ENCODE measurements at regions not wholly inside any gene's neighbourhood (a gene's known extent, or its start where the extent isn't known, plus 50 kb on each side); places are given as distances from the start of the nearest gene placed in this dataset.

- DNase-seq (ENCODE audit: extremely low read depth, low read depth), result no peak
- no peak for TF ChIP-seq CTCF (IDR thresholded peaks at IDR 0.05; ENCODE audit: low read depth, low read length)
These were observed 504.1 kb upstream of the GOT2 start for GRCh38 chr16:59238246-59238645.

DNA sequence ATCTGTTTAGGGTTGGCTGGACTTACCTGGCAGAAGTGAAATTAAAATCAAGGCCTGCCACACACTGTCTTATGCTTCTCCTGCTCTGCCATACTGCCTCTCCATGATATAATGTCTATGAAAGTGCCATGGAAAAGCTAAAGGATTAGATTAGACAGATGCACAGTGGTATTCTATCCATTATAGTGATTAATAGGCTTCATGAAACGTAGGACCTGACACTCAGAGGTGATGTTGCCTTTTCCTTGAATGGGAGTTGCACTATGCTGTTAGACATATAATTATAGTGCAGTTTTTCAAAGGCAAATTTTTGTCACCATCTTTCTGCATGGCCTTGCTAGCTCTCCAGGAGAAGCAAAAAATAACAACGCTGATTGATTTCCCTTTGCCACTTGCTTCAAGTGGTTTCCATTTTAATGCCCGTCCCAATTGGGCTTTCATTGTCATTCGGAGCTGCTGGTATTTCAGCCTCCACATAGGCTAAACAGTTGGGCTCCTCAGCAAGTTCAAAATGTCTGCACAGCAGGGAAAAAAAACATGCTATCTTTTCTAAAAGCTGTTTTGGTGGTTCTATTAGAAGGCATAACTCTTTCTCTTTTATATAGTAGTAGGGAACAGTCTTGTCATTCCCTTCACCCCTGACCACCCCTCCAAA is 502.8 kb upstream of the GOT2 start:
- TF ChIP-seq CTCF (IDR thresholded peaks at IDR 0.05; ENCODE audit: low read depth, low read length), result no peak
- DNase-seq (ENCODE audit: extremely low read depth, low read depth), result no peak

DNA sequence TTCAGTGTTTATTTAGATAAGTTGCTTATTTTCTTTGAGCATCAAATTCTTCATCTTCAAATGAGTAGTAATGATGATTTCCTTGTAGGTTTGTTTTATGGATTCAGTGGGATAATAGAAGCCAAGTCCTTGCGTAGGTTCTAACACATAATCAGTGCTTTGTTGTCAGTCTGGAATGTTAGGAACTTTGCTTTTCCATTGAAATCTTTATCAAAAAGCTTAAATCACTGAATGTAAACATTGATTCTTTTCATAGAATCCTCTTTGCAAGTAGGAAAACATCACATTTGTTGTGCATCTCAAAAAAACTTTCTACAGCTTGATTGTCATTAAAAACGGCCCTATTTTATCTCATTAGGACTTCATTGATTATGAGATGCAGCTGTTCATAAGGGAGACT is 490.3 kb upstream of the GOT2 start:
- TF ChIP-seq CTCF (IDR thresholded peaks at IDR 0.05; ENCODE audit: low read depth, low read length), result no peak
- DNase-seq (ENCODE audit: extremely low read depth, low read depth), result no peak

DNA sequence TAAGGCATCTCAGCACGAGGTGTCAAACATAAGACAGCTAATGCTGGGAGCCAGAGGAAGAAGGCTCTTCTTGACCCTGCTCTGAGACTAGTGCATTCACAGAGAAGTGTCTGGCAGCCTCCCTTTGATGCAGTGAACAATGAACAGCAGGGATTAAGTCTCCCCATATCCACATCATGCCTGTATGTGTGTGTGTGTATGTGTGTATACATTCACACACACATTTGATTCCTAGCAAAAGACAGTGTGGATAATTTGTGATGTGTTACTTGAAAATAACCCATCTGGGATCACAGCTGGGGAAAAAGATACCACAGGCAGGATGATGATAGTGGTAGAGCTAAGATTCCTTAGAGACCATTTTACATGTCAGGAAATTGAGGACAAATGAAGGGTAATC is 485.9 kb upstream of the GOT2 start:
- DNase-seq (ENCODE audit: extremely low read depth, low read depth), result no peak
- TF ChIP-seq CTCF (IDR thresholded peaks at IDR 0.05; ENCODE audit: low read depth, low read length), result no peak

- no peak for DNase-seq (ENCODE audit: extremely low read depth, low read depth)
- TF ChIP-seq CTCF (IDR thresholded peaks at IDR 0.05; ENCODE audit: low read depth, low read length), result no peak
These were observed 482.2 kb upstream of the GOT2 start for GRCh38 chr16:59216291-59216690.

GRCh38 chr16:59214455-59214854 is 480.3 kb upstream of the GOT2 start:
- no peak for TF ChIP-seq CTCF (IDR thresholded peaks at IDR 0.05; ENCODE audit: low read depth, low read length)
- DNase-seq (ENCODE audit: extremely low read depth, low read depth), result no peak

DNA sequence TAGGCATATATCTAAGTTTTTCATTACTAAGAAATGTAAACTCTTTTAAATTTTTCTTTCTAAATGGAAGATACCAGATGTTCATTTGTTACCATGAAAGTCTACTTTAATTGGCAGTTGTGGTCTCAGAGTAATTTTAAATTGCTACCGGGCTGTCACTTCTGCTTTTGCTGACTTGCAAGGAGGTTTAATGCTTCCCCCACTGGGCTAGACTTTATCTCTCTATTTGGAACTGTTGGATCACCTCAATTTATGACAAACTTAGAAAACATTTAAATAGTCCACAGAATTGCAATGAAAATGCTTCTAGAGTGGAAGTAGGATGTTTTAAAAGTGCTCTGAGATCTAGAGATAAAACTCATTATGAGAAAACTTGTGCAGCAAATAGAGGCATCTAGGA is 479.8 kb upstream of the GOT2 start:
- no peak for DNase-seq (ENCODE audit: extremely low read depth, low read depth)

More for the DNA sequence above, 479.8 kb upstream of the GOT2 start:
- no peak for TF ChIP-seq CTCF (IDR thresholded peaks at IDR 0.05; ENCODE audit: low read depth, low read length)
